GM21737 (cell line): ENCODE measurements at regions not wholly inside any gene's neighbourhood (a gene's known extent, or its start where the extent isn't known, plus 50 kb on each side); places are given as distances from the start of the nearest gene placed in this dataset.
"Not testable (repeated sequence)": the region's sequence is repeated elsewhere in the genome, so short reads cannot be mapped to it uniquely, and the experiment has no call there.

Experiments used
- ATAC-seq: cut with Tn5 transposase; IDR thresholded peaks from one replicate; pipeline ENCODE4 v1.9.1; 2021; ENCODE audit warnings: mild to moderate bottlenecking, moderate library complexity; ENCODE audit not compliant: unreplicated experiment

- no peak for ATAC-seq
These were observed 102.3 kb upstream of the GATA6 start for GRCh38 chr18:22067109-22067508.

GRCh38 chr18:22067682-22068081, 101.7 kb upstream of the GATA6 start:
- ATAC-seq = no peak

GRCh38 chr18:22068784-22069183, 100.6 kb upstream of the GATA6 start:
- ATAC-seq = not testable (repeated sequence)

GRCh38 chr18:22069916-22070315, 99.5 kb upstream of the GATA6 start:
- ATAC-seq = no peak

- ATAC-seq = no peak
These were observed 96.0 kb upstream of the GATA6 start for GRCh38 chr18:22073411-22073810.

GRCh38 chr18:22074282-22075070, 94.9 kb upstream of the GATA6 start:
- ATAC-seq = no peak

GRCh38 chr18:22080035-22080434, 89.4 kb upstream of the GATA6 start:
- no peak for ATAC-seq

- no peak for ATAC-seq
These were observed 87.0 kb upstream of the GATA6 start for GRCh38 chr18:22082408-22082807.

GRCh38 chr18:22084547-22084946, 84.8 kb upstream of the GATA6 start:
- ATAC-seq = no peak

GRCh38 chr18:22086973-22087372, 82.4 kb upstream of the GATA6 start:
- no peak for ATAC-seq

GRCh38 chr18:22088029-22088428, 81.4 kb upstream of the GATA6 start:
- no peak for ATAC-seq

GRCh38 chr18:22088996-22089640, 80.3 kb upstream of the GATA6 start:
- ATAC-seq = no peak

GRCh38 chr18:22091341-22091740, 78.0 kb upstream of the GATA6 start:
- no peak for ATAC-seq

GRCh38 chr18:22093731-22094357, 75.5 kb upstream of the GATA6 start:
- ATAC-seq = no peak

- ATAC-seq = no peak
These were observed 75.0 kb upstream of the GATA6 start for GRCh38 chr18:22094358-22094734.

GRCh38 chr18:22098563-22098989, 70.8 kb upstream of the GATA6 start:
- ATAC-seq = no peak

GRCh38 chr18:22099925-22100324, 69.5 kb upstream of the GATA6 start:
- ATAC-seq = no peak

GRCh38 chr18:22101731-22102130, 67.7 kb upstream of the GATA6 start:
- ATAC-seq = no peak

GRCh38 chr18:22102953-22103646, 66.3 kb upstream of the GATA6 start:
- no peak for ATAC-seq

- no peak for ATAC-seq
These were observed 65.8 kb upstream of the GATA6 start for GRCh38 chr18:22103647-22104031.

GRCh38 chr18:22106536-22107292, 62.7 kb upstream of the GATA6 start:
- no peak for ATAC-seq
